EH (cell line): ENCODE measurements at regions not wholly inside any gene's neighbourhood (a gene's known extent, or its start where the extent isn't known, plus 50 kb on each side); places are given as distances from the start of the nearest gene placed in this dataset.

Experiments
- DNase-seq: peaks from one replicate; pipeline ENCODE4 v3.0.0-alpha.2; 2015; ENCODE audit warnings: low read depth

DNA sequence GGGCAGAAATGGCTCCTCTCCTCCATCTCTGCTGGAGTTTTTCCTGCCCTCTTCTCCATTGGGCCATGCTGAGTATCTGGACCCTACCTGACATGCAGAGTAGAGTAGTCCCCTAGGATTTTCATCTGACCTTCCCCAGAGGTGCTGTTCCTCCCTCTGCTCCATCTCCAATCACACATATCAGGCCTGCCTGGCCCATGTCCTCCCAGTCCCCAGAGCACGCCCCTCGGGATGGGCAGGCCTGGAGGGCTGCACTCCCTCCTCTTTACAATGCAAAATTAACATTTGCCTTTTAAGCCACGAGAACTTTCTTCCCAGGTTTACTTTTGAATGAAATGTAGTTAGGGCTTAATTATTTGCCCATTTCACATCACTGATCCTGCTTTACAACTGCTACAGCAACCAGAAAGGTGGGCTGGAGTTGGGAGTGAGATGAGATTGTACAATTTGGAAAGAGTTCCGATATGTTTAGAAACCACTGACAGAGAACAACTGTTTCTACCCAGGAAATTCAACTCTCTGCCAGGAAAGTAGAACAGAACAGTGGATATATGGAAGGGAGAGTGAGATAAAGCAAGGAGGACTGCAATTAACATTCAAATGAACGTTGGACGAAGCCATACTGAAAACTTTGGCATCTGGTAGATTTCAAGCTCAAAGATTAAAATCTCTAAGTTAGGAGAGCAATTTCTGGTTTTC is 184.0 kb upstream of the HABP2 start:
- no peak for DNase-seq

DNA sequence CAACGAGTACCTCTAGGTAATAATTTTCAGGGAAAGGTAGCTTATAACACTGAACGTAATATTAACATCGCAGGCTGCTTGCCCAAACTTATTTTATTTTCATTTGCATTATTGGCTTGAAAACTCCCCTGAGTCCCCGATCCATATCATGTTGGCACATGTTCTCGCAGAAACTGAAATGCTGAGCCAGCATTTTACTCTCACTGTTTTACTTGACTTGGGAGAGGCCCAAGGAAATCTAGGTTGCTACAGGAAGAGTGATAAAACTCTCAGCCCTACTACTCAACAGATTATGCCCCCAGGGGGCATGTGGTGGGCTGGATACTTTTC is 183.5 kb upstream of the HABP2 start:
- no peak for DNase-seq

DNA sequence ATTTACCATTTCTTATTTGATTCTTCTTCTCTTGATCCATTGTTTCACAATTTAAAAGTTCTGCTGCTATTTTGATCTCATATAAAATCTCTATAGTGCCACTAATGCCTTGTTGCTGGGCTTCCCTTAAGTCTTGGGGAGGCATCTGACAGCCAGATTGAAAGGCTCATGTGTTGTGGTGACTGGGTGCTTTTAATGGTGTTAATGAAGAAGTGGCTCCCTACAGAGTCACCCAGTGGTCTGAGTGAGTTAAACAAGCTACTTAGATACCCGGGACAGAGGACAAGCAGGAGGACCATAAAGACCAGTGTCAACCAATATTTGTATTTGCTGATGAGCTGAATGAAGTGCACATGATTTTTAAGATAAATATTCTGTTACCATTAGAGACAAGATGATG is 176.4 kb upstream of the HABP2 start:
- DNase-seq, result no peak

DNA sequence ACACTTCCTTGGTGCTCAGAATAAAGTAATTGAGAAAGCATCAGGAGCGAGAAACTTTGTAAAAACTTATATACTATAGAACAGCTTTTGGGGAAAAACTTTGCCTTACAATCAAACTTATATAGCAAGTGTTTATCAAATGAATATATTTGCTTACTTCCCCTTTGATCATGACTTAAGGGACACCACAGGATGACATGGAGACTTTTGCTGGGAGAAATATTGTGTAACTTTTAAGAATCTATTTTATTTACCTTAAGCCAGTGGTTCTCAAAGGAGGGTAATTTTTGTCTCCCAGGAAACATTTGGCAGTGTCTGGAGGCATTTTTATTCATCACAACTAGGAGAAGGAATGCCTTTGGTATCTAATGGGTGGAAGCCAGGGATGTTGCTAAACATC is 173.8 kb upstream of the HABP2 start:
- no peak for DNase-seq

DNA sequence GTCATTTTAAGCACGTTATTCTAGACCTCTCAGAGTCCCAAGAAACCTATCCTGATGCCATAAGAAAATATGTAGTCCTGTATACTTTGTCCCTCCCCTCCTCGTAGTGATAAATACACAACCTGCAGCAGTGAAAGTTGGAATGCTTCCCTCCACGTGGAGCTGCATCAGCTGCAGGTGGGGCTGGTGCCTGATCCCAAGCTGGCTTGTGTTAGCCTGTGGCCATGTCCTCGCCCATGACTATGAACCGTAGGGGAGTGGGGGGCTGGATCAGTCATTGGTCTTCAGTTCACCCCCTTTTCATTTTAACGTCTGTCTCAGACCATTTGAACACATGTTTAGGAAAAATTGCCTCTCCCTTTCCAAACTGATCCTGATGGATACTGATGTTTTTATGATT is 171.4 kb upstream of the HABP2 start:
- no peak for DNase-seq

DNA sequence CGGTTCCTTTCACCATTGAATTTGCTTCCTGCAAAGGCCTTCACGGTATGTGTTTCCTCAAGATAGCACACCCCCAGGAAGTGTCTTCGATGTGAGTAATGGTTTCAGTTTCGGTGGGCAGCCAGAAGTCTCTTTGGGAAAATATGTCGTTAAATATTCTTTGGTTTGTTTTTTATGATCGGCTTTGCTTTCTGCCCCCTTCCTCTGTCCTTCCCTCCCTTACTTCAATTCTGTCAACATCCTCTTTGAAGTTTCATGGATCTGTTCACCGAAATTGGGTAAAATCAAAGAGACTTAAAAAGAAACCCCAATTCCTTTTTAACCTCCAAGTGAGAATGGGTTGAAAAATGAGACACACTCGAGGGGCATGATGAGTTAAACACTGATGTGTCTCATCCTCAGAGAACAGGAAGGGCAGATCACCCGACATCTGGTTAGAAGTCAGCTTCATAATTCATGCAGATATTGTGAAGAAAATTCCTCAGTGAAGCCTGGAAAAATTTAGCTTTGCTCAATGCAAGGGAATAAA is 170.8 kb upstream of the HABP2 start:
- peak; percentile 65 for DNase-seq

DNA sequence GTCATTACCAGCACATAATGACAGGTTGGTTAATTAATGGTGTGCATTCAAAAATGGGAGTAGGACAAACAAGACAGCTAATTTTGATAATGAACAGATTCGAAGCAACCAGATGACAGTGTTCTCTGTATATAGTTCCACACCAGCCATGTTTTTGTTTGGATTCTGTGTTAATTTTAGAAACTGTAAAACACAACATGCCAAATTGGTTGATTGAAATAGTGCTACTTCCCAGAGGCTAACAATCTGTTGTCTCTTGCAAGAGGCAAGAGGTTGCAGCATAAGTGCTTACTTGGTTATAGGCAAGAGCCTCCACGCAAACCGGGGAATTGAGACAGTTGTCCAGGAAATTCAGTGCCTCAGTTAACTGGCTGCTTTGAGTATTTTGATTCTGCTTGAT is 170.2 kb upstream of the HABP2 start:
- DNase-seq, result no peak

DNA sequence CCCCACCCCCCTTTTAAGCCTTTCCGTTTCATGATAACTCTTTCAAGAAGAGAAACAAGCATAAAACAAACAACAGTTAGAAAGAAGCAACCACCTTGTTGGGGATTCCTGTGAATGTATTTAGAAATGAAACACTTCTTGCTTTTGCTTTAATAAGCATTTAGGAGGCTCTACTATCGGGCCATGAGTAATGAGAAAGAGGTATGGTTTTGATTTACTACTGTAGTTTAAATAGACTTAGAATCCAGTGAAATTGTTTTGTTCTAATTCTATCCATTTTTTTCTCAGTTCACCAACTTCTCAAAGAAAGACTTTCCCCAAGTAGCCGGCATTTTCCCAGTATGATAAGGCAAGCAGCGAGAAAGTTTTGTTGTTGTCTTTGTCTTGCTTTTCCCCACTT is 168.7 kb upstream of the HABP2 start:
- DNase-seq, result no peak

DNA sequence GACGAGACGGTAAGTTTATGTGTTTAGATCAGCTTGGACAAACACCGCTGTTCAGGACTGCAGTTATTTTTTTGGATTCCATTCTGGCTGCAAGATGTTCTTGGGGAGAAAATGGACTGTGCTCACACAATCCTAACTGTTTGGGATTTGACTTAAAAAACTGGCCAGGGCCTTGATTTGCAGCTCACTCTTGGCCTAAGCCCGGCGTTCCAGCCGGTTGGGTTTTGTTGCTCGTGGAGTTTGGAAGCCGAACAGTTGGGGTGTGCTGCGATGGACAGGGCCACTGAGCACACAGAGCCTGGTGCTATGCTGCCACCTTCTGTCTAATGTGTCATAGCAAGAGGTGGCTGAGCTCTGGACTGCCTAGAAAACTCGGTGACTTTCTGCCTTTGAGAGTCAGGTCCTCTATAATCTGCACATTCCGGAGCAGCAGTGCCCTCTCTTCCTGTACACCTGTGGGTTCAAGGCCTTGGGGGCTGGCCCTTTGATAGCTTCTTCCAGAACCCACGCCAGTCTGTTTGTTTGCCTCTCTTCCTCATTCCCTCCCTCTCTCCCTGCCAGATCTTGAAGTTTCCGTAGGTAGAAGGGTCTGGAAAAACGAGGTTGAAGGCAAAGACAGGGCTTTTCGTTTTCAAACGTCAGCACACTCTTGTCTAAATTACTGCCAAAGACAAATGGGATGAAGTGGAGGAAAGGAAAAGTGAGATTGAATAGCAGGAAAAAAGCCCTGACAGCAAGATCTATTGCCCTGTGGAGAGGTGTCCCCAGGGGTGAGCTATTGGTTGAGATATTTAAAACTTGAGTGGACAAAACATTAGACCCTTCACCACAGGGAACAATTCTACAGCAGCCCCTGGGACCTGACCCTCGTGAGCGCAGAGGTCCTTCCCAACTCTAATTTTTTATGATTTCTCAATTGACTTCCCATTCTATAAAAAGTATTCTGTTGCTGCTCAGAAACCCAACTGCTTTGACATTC is 167.5 kb upstream of the HABP2 start:
- DNase-seq, result peak; percentile 87

DNA sequence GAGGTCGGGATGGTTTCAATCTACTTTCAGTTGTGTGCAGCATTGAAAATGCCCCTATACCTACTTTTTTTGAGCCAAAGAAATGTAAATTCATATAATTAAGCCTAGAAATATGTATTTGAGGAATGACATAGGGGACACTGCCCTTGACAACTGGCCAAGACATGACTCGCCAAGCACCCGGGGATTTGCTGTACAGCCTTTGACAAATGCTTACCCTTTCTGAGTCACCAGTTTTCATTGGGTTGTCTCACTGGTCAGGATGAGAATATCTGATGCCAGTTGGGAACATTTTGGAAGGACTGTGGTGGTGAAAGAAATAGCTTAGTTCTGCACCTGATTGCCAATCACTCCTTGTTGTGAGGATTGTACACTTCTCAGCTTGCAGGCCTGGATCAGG is 166.8 kb upstream of the HABP2 start:
- DNase-seq, result peak; percentile 63

DNA sequence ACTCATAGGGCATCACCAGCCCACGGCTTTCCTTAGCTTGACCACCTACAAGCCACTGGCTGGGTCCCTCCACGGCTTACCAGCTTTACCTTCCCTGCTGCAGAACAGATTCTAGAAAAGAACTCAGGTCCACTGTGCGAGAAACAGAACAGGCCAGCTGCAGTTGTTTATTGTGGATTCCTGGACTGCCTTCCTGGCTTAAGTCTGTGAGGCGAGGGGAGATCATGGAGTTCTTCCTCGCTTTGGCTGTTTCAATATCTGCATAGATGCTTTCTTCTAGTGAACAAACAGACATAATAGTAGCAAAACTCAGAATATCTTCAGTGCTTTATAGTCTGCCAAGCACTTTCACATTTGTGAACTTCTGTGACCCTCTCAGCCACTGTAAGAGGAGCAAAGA is 162.9 kb upstream of the HABP2 start:
- no peak for DNase-seq

DNA sequence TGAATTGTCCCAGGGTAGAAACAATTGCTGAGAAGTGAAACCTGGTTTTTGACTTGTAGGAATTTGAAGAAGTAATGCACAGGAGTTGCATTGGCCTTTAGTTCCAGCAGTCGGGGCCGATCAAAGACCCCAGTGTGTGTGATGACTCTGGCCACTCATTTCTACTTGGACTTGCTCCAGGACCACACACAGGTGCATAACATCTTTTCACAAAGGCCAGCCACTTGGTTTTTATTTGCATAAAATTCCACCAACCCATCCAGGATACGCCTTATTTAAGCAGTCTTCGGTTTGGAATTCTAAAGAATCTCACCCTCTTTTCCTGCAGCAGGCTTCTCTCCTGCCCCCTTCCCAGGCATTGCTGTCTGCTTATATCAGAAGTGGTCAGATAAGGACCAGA is 162.0 kb upstream of the HABP2 start:
- DNase-seq, result no peak

DNA sequence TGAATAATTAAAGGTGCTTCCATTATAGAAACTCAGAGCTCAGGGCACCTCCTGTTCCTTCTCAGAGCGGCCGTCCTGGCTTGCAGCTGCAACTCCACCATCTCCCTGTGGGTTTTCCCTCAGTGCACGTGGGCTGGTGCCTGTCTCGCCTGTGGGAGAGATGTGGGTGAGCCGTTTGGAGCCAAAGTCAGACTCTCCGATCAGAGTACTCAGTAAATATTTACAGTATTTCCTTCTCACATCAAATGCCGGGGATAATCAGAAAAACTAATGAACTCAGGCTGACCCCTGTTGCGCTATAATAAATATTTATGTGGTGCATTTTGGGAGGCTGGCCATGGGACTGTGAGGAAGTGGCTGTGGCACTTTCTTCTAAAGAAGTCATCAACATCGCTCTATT is 155.8 kb upstream of the HABP2 start:
- no peak for DNase-seq

DNA sequence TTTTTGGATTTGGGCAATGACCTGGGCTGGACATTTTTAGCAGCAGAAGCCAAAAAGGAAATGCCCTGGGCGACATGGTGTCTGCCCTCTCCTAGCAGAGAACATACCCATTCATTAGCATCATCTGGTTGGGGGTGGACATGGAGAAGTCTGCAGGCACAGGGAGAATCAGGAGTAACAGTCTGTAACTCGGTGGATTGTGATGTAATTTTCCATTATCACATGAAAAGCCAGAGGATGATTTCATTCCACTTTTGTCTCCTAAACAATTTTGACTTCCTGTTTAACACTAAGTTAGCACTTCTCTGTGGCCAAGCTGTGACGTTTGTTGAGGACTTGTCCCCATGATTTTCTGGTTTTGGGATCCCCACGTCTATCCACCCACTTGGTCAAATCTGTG is 153.8 kb upstream of the HABP2 start:
- DNase-seq, result peak; percentile 30

DNA sequence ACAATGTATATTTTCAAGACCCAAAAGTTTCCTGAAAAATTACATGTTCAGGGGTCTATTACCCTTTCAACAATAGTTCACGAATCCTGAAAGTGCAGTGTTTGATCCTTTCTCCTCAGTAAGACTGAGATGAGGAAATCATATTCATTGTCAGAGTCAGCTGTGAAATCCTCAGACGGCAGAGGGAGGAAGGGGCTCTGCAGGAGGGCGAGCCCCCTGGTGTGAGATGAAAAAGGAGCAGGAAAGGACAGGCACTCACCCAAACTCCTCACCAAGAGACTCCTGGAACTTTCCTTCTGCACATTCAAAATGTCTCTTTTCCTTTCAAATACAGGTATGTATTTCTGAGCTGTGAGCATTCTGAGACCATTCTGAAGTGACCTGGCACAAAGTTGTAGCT is 150.3 kb upstream of the HABP2 start:
- DNase-seq, result no peak

DNA sequence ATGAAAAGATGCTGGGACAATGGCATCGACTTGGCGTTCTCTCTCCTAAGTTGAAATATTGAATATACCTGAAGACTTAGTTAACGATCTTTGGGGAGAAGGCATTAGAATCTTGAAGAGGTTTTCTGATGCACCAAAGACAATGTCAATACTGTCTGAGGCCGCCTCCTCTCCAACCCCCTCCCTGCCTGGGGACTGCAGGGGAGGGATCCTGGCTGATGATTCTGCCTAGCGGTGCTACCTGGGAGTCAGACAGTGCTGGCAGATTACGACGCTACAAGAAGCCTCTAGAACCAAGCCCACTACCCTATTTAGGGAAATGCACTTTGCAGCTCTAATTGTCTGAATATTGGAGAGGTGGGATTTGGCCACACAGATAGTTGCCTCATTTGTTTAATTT is 145.6 kb upstream of the HABP2 start:
- DNase-seq, result no peak

DNA sequence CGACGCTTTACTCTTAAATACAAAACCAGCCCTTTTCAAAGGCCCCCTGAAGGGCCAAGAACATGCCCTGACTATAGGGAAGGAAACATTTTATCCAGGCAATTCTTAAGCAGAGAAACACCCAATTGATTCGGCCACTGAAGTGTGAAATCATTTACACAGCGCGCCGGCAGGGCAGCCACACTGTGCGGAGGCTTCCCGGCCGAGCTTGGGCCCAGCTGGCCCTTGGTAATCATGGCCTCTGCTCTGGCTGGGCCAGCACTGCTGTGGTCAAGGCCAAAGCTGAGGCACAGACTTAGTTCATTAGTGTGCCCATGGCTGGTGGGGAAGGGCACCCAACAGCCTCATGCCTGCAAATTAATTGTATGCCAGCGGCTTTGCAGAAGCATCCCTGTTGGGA is 143.7 kb upstream of the HABP2 start:
- no peak for DNase-seq

DNA sequence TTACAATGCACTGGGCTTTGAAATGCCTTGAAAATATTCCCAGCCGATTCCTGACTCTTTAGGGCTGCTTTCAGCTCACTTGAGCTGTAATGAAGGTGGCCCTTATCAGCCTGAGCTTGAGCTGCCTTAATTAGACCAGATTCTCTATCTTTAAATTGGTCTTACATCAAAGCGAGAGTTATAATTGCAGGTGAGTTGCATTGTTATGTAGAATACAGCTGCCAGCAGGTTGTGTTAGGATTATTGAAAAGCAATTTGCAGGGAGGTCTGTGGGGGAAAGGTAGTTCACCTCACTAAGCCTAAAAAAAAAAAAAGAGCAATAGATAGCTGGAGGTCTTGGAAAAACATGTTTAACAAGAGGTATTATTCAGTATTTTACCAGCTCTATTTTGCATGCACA is 142.2 kb upstream of the HABP2 start:
- DNase-seq, result no peak

DNA sequence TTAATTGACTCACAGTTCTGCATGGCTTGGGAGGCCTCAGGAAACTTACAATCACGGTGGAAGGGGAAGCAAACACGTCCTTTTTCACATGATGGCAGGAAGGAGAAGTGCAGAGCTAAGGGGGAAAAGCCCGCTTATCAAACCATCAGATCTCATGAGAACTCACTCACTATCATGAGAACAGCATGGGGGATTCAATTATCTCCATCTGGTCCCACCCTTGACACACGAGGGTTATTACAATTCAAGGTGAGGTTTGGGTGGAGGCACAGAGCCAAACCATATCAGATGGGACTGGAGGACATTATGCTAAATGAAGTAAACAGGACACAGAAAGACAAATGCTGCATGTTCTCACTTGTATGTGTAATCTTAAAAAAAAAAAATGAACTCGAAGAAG is 141.4 kb upstream of the HABP2 start:
- no peak for DNase-seq

DNA sequence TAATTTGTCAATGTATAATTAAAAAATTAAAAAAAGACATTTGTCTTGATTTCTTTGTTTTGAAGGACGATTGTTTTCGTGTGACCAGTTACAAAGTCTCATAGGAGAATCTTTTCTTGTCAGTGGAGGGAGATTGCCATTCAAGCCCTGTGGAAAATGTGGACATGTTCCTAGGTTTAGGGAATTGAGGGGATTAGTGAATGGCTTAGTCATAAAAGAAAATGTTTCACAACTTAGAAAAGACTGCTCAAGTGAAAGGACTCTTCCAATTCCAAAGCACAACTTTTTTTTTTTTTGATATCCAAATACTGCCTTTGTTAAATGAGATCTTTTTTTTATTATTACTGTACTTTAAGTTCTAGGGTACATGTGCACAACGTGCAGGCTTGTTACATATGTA is 140.7 kb upstream of the HABP2 start:
- DNase-seq, result no peak

DNA sequence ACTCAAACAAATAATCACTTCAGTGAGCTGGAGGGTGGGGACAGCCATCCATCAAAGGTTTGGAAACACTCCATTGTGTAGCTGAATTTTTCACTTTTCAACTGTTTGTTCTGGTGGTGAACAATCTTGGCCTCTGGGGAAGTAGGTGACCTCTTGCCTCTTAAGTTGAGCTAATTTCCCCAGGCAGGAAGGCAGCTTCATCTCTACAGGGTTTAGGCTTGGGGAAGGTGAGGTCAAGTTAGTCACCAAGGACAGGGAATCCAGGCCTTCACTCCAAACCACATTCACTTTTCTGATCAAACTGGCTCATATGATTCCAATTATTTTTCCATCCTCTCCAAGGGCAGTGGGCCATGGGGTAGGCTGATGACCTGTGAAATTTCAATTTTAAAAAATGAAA is 138.3 kb upstream of the HABP2 start:
- DNase-seq, result no peak

DNA sequence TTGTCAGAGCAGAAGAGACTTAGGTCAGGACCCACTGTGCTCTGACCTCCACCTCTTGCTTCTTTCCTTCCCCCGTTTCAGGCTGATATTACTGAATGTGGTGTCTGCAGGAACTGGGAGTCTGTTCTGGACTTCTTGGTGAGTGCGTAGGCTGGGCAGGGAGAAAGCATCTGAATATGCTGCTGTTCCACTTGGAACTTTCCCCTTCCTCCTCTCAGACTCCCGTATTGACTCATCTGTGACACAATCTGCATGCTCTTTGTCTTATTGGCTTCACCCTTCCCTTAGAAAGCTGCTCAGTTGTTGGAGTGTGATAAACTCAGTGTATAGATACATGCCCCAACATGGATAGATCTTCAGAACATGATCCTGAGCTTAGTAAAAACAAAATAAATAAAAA is 137.6 kb upstream of the HABP2 start:
- DNase-seq, result no peak

DNA sequence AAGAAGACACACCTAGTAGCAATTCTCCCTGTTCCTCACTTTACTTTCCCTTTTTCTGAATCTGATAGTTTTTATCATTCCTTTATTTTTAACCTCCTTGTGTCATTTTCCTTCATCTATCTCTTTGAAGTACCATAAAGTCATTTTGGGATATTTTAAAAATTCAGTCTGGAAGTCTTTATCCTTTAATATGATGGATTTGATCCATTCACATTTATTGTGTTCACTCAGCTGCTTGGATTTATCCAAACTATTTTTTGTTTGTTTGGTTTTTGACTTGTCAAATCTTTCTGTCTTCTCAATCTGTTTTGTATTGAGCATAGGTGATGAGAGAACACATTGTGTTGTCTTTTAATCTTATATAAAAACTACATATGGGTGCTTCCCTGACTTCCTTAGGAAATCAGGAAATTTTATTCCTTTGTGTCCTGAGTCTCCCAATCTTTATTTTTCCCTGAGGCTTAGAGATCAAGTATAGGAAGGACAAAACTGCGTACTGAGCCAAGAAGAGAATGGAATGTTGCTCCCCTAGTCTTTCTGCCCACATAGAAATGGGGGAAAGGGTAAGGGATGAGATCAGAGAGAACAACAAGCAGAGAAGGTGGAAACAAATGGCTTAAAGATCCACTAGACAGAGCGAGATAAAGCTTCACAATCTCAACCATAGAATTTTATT is 132.7 kb upstream of the HABP2 start:
- DNase-seq, result no peak
